GM12878 (cell line): ENCODE measurements at regions not wholly inside any gene's neighbourhood (a gene's known extent, or its start where the extent isn't known, plus 50 kb on each side); places are given as distances from the start of the nearest gene placed in this dataset.

Experiments used
- CHD4 ChIP-seq: fragments of 200-600 bp; sonication (generic); IDR thresholded peaks from 2 replicates; pipeline ENCODE4 v1.6.1; 2016; ENCODE audit warnings: mild to moderate bottlenecking
- TF ChIP-seq, protein P1 (sequence below): IDR thresholded peaks from 2 replicates; pipeline ENCODE4 v1.6.1; 2012; ENCODE audit warnings: low read length, inconsistent platforms
- TF ChIP-seq, protein P2 (sequence below): IDR thresholded peaks from 2 replicates; pipeline ENCODE4 v1.6.1; 2011; ENCODE audit warnings: mild to moderate bottlenecking, low read depth, low read length, moderate library complexity; ENCODE audit not compliant: insufficient replicate concordance

DNA sequence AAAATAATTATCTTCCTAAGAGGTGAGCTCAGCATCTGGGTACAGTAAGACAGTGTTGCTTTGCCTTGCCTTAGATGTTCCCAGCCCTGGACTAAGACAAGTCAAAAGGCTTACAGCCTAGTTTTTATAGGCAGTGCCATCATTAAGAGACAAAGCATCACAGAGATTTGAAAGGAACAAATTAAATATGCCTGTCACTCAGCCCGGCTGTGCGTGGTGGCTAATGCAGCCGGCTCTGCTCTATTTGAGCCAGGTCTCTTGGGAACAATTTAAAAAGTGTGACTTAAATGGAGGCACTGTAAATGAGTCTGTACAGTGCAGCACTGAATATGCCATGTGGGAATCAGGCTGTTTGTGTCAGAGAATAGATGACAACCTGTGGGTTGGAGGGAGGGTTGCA, 1687.4 kb upstream of the FLRT2 start:
- TF ChIP-seq, protein P1, sequence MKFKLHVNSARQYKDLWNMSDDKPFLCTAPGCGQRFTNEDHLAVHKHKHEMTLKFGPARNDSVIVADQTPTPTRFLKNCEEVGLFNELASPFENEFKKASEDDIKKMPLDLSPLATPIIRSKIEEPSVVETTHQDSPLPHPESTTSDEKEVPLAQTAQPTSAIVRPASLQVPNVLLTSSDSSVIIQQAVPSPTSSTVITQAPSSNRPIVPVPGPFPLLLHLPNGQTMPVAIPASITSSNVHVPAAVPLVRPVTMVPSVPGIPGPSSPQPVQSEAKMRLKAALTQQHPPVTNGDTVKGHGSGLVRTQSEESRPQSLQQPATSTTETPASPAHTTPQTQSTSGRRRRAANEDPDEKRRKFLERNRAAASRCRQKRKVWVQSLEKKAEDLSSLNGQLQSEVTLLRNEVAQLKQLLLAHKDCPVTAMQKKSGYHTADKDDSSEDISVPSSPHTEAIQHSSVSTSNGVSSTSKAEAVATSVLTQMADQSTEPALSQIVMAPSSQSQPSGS, result no peak
- no peak for TF ChIP-seq CHD4
- TF ChIP-seq, protein P2, sequence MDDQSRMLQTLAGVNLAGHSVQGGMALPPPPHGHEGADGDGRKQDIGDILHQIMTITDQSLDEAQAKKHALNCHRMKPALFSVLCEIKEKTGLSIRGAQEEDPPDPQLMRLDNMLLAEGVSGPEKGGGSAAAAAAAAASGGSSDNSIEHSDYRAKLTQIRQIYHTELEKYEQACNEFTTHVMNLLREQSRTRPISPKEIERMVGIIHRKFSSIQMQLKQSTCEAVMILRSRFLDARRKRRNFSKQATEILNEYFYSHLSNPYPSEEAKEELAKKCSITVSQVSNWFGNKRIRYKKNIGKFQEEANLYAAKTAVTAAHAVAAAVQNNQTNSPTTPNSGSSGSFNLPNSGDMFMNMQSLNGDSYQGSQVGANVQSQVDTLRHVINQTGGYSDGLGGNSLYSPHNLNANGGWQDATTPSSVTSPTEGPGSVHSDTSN, result no peak
